H1 (cell line): ENCODE measurements at regions not wholly inside any gene's neighbourhood (a gene's known extent, or its start where the extent isn't known, plus 50 kb on each side); places are given as distances from the start of the nearest gene placed in this dataset.

Experiments
- CHD7 ChIP-seq: fragments of 300-600 bp; sonication (generic); IDR thresholded peaks from 2 replicates; pipeline ENCODE4 v1.7.1; 2012; ENCODE audit warnings: low read length, moderate library complexity, mild to moderate bottlenecking, inconsistent platforms; ENCODE audit not compliant: insufficient replicate concordance
- JUN ChIP-seq: IDR thresholded peaks from 2 replicates; pipeline ENCODE4 v1.6.1; 2011; ENCODE audit warnings: low read depth, mild to moderate bottlenecking, improper control_type of control experiment, low read length
- JUND ChIP-seq: IDR thresholded peaks from 2 replicates; pipeline ENCODE4 v1.6.1; 2011; ENCODE audit warnings: mild to moderate bottlenecking, improper control_type of control experiment, low read length
- KDM1A ChIP-seq: fragments of 200-600, 300-600 bp; sonication (generic); IDR thresholded peaks from 2 replicates; pipeline ENCODE4 v1.7.1; 2016; ENCODE audit warnings: mild to moderate bottlenecking, low read length, borderline replicate concordance
- PHF8 ChIP-seq: fragments of 200-600 bp; sonication (generic); conservative IDR thresholded peaks from 2 replicates; pipeline ENCODE4 v1.7.1; 2012; ENCODE audit warnings: low read depth, mild to moderate bottlenecking, inconsistent platforms, low read length, moderate library complexity
- RAD21 ChIP-seq, 2 experiments: IDR thresholded peaks in 1 of 2; conservative IDR thresholded peaks in 1 of 2; 2 replicates each; pipeline ENCODE4 v1.6.1; 2011; ENCODE audit warnings: low read depth in 2 of 2, low read length in 2 of 2, improper control_type of control experiment in 1 of 2, inconsistent platforms in 1 of 2, mild to moderate bottlenecking in 1 of 2, moderate library complexity in 1 of 2
- SIX5 ChIP-seq: IDR thresholded peaks from 2 replicates; pipeline ENCODE4 v1.6.1; 2011; ENCODE audit warnings: mild to moderate bottlenecking, low read depth, low read length
- SUZ12 ChIP-seq: fragments of 200-600 bp; sonication (generic); IDR thresholded peaks from 2 replicates; pipeline ENCODE4 v1.6.1; 2012; ENCODE audit warnings: mild to moderate bottlenecking, inconsistent platforms, low read length, moderate library complexity, mixed read lengths
- TBP ChIP-seq: IDR thresholded peaks from 2 replicates; pipeline ENCODE4 v1.6.1; 2011; ENCODE audit warnings: low read depth, low read length, improper control_type of control experiment

- TF ChIP-seq PHF8 (no peak), JUN (no peak), TBP (no peak), JUND (no peak), SUZ12 (no peak), SIX5 (no peak), KDM1A (no peak), RAD21 (IDR thresholded peaks at IDR 0.05 in 1 of 2, conservative IDR thresholded peaks at IDR 0.05 in 1 of 2; ENCODE audit: low read depth in 2 of 2, low read length in 2 of 2) (no peak), CHD7 (no peak)
Observed at GRCh38 chr9:135246248-135247205, 159.1 kb downstream of the OLFM1 start (continued).
